MG63 (cell line): ENCODE measurements at regions not wholly inside any gene's neighbourhood (a gene's known extent, or its start where the extent isn't known, plus 50 kb on each side); places are given as distances from the start of the nearest gene placed in this dataset.

Source experiments
- DNase-seq: peaks from one replicate; pipeline ENCODE4 v3.0.0-alpha.2; 2020
- H3K27me3 ChIP-seq: fragments of 250-450 bp; sonication (Bioruptor Pico); 2 replicates; pipeline ENCODE4 v1.5.1; 2020; ENCODE audit warnings: mild to moderate bottlenecking, moderate library complexity
- H3K36me3 ChIP-seq: fragments of 250-450 bp; sonication (Bioruptor Pico); 2 replicates; pipeline ENCODE4 v1.5.1; 2020; ENCODE audit warnings: mild to moderate bottlenecking, moderate library complexity
- H3K4me3 ChIP-seq: fragments of 250-450 bp; sonication (Bioruptor Pico); 2 replicates; pipeline ENCODE4 v1.5.1; 2020; ENCODE audit warnings: mild to moderate bottlenecking, moderate library complexity
- H3K9me3 ChIP-seq: fragments of 250-450 bp; sonication (Bioruptor Pico); 2 replicates; pipeline ENCODE4 v1.5.1; 2020; ENCODE audit warnings: mild to moderate bottlenecking, moderate library complexity

GRCh38 chr15:70182858-70183695, 85.4 kb upstream of the TLE3 start:
- Histone ChIP-seq H3K9me3 (no peaks in the 10 kb centered on the region), H3K36me3 (no peaks in the 10 kb centered on the region), H3K27me3 (no peaks in the 10 kb centered on the region), H3K4me3 (no peak overlapping the region)
- DNase-seq, result no peak

DNA sequence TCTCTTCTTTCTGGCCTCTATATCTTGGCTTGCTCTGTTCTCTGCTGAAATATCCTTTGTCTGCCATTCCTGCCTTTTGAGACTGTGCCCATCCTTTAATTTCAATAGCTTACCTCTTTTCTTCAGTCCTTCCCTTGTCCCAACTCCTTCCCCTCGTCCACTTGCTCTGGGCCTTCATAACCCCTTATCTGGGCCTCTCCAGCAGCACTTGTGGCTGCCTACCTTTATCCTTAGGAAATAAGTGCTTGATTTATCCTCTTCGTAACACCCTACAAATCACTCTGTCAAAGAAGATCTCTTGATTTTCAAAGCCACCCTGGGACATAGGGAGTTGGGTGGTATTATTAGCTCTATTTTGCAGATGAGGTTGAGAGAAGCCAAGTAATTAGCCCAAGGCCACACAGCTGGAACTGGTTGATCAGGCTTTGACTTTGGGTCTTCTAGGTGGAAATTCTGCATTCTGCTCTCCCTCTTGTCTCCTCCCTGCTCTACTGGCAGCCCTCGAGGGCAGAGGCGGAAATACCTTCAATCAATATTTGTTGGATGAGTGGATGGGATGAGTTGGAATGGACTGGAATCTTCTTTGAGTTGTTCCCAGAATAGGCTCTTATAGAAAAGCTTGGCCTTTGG, 84.0 kb upstream of the TLE3 start:
- Histone ChIP-seq H3K9me3 (no peaks in the 10 kb centered on the region), H3K27me3 (no peaks in the 10 kb centered on the region), H3K4me3 (no peak overlapping the region), H3K36me3 (no peaks in the 10 kb centered on the region)
- no peak for DNase-seq

DNA sequence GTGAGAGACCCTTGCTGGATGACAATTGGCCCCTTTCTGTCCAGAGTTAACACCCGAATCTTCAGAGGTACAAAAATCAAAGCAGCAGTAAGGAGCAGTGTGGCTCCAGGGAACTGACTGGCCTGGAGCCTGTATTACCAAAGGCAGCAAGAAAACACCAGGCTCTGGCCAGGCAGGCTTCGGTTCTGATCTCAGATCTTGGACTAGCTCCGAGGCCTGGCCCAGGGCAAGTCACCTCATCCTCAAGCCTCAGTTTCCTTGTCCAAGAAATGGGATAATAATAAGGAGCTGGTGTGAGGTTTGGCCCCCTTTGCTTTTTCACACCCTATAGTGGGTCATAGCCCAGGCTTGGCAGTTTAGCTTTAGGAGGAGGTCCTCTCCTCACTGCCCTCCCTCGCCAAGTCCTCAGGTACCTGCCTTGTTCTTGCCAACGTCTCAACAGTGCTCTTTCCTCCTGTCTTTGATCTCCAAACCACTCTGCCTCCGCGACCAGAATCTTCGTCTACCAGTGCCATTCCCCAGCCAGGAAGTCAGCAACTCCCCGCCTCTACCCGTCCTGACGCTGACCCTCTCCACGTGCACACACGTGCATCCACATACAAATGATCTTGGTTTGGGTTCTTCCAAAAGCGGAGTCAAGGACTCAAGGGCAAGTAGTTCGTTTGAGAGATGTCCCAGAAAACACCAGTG, 82.6 kb upstream of the TLE3 start:
- H3K36me3 ChIP-seq, result no peaks in the 10 kb centered on the region
- H3K27me3 ChIP-seq, result no peaks in the 10 kb centered on the region
- H3K9me3 ChIP-seq, result no peaks in the 10 kb centered on the region
- H3K4me3 ChIP-seq, result no peak overlapping the region
- no peak for DNase-seq

- Histone ChIP-seq H3K36me3 (no peaks in the 10 kb centered on the region), H3K9me3 (no peaks in the 10 kb centered on the region), H3K27me3 (no peaks in the 10 kb centered on the region), H3K4me3 (no peak overlapping the region)
- DNase-seq, result no peak
Observed at GRCh38 chr15:70179309-70179892, 81.7 kb upstream of the TLE3 start.

DNA sequence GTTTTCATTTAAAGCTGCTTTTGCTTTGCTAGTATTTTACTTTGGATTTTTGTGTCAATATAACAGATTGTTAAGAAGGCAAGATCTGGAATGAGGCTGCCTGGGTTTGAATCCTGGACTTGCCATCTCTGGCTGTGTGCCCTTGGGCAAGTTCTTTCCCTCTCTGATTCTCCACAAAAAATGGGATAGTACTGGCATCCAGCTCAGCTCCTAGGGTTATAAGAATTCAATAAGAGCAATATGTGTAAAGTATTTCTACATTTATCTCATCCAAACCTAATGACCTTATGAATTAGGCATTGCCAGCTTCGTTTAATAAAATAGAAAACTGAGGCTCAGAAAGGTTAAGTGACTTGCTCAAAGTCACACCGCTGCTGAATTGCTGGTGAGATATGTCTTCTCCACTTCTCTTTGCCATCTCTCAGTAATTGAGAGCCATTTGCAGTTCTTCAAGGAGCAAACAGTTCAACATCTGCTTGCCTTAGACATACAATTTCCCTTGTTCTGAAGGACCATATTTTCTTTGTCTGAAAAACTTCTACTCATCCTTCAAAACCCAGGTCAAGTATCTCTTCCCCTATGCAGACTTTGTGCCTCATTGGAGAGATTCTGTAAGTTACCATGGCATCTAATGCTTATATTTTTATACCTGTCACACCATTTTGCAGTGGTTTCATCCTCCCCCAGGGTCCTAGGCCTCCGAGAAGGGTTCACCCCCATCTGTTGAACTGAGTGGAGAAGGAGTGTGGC, 80.8 kb upstream of the TLE3 start:
- no peaks in the 10 kb centered on the region for H3K36me3 ChIP-seq
- DNase-seq, result no peak
- H3K4me3 ChIP-seq, result no peak overlapping the region
- no peaks in the 10 kb centered on the region for H3K27me3 ChIP-seq
- no peaks in the 10 kb centered on the region for H3K9me3 ChIP-seq

DNA sequence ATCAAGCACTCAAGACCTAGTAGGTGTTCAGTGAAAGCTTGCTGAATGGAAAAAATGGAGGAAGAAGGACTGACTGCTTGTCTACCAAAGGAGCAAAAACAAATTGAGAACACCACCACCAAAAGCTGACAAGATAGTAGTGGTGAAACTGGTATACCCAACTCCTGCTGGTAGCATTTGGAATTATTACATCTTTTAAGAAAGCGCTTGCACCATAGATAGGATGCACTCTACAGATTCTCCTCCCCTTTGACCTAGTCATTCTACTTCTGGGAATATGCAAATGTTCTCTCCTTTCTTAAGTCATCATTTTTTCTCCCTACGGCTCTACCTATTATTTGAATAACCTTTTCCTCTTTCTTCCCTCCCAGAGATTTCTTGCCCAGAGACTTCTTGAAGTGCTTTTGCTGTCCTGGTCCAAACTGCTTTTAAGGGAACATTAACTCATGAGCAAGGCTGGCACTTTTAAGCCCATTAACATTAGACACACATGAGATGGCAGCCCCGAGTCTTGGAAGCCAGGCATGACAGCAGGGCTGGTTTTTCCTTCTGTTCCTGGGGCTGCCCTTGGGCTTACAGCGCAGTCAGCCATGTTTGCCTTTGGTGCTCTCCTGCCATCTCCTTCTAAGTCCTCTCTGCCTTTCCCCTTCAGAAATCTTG, 75.0 kb upstream of the TLE3 start:
- no peak overlapping the region for H3K4me3 ChIP-seq
- H3K27me3 ChIP-seq, result no peaks in the 10 kb centered on the region
- no peak for DNase-seq

GRCh38 chr15:70172124-70172523, 74.4 kb upstream of the TLE3 start:
- no peak for DNase-seq
- H3K27me3 ChIP-seq, result no peaks in the 10 kb centered on the region
- no peaks in the 10 kb centered on the region for H3K36me3 ChIP-seq
- no peak overlapping the region for H3K4me3 ChIP-seq
- H3K9me3 ChIP-seq, result no peaks in the 10 kb centered on the region

More for the DNA sequence above, 75.0 kb upstream of the TLE3 start:
- H3K9me3 ChIP-seq, result no peaks in the 10 kb centered on the region
- no peaks in the 10 kb centered on the region for H3K36me3 ChIP-seq

- H3K9me3 ChIP-seq, result no peaks in the 10 kb centered on the region
- H3K27me3 ChIP-seq, result no peaks in the 10 kb centered on the region
- no peaks in the 10 kb centered on the region for H3K36me3 ChIP-seq
- no peak for DNase-seq
- H3K4me3 ChIP-seq, result no peak overlapping the region
Observed at GRCh38 chr15:70171256-70171886, 73.7 kb upstream of the TLE3 start.

DNA sequence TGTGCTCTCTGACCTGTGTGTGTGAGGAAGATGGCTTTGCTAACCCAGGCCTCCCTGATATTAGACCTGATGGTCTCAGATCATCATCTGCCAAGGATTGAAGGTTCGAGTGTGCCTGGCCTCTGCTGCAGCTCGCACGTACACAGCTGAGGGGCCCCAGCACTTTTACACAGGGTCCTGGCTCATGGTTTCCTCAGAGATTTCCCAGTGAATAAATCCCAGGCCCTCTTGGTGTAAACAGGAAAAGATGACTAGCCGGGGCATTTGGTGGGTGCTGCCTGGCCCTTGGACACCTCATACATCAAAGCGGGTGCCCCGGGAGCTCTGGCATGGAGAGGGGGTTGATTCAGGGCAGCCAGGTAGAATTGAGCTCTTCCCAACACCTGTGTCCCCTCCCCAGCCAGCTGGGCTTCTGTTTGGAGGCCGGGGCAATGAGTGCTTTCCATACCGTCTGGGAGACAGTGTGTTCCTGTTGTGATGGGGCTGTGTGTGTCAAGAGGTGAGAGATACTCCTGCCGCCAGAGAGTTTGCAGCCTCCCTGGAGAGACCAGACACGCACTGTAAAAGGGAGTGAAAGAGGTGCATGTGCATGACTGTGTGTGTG, 72.5 kb upstream of the TLE3 start:
- Histone ChIP-seq H3K27me3 (no peaks in the 10 kb centered on the region), H3K4me3 (no peak overlapping the region), H3K36me3 (no peaks in the 10 kb centered on the region), H3K9me3 (no peaks in the 10 kb centered on the region)
- DNase-seq, result no peak

DNA sequence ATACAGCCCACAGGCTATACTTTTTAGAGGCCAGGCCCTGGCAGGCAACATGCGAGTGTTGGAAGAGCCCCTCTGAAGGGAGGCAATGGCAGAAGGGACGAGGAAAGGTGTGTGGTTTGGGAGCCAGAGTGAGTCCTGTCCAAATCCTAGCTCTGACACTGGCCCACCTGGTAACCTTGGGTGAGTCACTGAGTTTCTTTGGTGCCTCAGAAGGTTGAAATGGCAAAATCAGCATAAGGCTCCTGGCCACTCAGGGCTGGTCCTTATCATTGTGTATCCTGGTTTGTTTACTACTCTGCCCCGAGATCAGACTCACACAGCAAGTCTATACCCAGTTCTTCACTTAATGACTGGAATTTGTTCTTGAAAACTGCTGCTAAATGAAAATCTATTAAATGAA, 71.4 kb upstream of the TLE3 start:
- Histone ChIP-seq H3K4me3 (no peak overlapping the region), H3K27me3 (no peaks in the 10 kb centered on the region), H3K9me3 (no peaks in the 10 kb centered on the region), H3K36me3 (no peaks in the 10 kb centered on the region)
- no peak for DNase-seq

DNA sequence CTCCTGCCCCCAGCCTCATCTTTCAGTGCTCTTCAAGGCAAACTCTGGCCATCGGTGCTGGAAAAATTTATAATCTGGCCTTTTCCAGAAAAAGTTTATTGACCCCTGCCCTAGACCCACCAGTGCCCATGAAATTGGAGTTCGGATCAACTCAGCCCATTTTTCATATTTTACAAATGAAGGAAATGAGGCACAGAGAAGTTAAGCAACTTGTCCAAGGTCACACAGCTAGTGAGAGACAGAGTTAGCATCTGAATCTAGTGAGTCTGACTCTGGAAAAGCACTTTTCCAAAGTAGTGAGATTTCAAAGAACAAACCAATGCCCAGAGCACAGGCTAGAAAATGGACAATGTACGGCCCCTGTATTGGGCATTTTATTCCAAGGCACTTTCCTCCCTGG, 69.4 kb upstream of the TLE3 start:
- Histone ChIP-seq H3K9me3 (no peaks in the 10 kb centered on the region), H3K4me3 (no peak overlapping the region), H3K27me3 (no peaks in the 10 kb centered on the region), H3K36me3 (no peaks in the 10 kb centered on the region)
- DNase-seq, result no peak

GRCh38 chr15:70166506-70167087, 68.9 kb upstream of the TLE3 start:
- no peaks in the 10 kb centered on the region for H3K27me3 ChIP-seq
- H3K36me3 ChIP-seq, result no peaks in the 10 kb centered on the region
- DNase-seq, result no peak
- H3K4me3 ChIP-seq, result no peak overlapping the region
- H3K9me3 ChIP-seq, result no peaks in the 10 kb centered on the region

DNA sequence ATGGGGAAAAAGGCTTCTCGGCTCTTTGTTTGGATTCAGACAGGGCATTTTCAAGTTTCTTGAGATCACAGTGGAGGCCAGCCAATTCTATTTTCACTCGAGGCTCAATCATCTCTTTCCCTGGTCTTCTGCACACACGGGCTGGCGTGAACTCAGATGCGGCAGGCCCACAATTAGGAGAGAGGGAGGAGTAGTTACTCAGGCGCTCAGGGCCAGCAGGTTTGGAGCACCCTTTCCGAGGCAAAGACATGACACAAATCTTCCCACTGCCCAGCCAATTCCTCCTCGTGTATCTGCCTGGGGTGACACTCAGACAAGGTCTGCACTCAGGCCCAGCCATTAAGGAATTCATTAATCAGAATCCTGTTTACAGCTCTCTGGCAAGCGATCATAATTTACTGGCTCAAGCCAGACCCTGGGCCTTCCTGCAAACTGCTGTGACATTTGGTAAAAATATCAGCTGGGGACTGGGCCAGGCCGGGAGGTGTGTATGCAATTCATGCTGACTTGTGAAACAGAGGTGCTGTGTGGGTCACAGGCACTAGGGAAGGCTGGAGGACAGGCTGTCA, 68.1 kb upstream of the TLE3 start:
- DNase-seq, result no peak
- Histone ChIP-seq H3K9me3 (no peaks in the 10 kb centered on the region), H3K36me3 (no peaks in the 10 kb centered on the region), H3K27me3 (no peaks in the 10 kb centered on the region), H3K4me3 (no peak overlapping the region)

DNA sequence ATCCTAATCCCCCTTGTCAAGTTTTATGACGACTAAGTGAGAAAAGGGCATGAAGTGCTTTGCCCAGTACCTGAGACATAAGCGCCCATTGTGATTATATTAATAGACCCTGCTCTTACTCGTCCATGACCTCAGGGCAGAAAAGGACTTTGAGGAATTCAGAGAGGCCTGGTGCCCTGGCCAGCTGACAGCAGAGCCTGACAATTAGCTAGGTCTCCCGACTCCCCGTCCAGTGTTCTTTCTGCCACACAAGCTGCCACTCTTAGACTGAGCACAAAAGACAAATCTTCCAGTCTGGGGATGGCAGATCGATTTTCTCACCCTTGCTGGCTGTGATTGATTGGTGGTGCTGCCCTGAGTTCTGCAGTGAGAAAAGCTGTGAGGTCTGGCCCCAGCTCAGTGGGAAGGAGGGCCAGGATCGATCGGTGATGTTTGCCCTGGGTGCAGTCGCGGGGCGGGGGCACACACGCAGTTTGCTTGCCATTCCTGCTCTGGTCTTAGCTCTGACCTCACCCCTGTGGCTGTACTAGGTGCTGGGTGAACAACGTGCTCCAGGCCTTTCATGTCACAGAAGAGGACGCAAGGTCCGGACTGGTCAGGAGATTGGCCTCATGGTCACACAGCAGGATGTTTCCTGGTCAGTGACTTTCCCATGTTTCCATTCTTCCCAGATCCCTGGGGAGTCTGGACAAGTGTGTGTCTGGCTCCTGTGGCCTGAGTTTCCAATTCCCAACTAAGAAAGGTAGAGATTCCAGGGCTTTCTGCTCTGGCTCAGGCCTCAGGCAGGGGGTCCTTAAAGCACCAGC, 67.4 kb upstream of the TLE3 start:
- DNase-seq, result no peak
- Histone ChIP-seq H3K9me3 (no peaks in the 10 kb centered on the region), H3K4me3 (no peak overlapping the region), H3K27me3 (no peaks in the 10 kb centered on the region), H3K36me3 (no peaks in the 10 kb centered on the region)
